ENCODE measurements at regions not wholly inside any gene's neighbourhood (a gene's known extent, or its start where the extent isn't known, plus 50 kb on each side); places are given as distances from the start of the nearest gene placed in this dataset.

GRCh38 chr13:48176781-48177180 is 56.2 kb upstream of the ITM2B start:
- TF ChIP-seq CTCF (IDR thresholded peaks at IDR 0.05) (no peak), POLR2A (IDR thresholded peaks at IDR 0.05) (no peak)

Data from uterus (tissue), 2 donors.